Neural crest cell (in vitro differentiated cells): ENCODE measurements at regions not wholly inside any gene's neighbourhood (a gene's known extent, or its start where the extent isn't known, plus 50 kb on each side); places are given as distances from the start of the nearest gene placed in this dataset.
"Not testable (repeated sequence)": the region's sequence is repeated elsewhere in the genome, so short reads cannot be mapped to it uniquely, and the experiment has no call there.

ENCODE experiments used
- DNase-seq: peaks from one replicate; pipeline ENCODE4 v3.0.0; 2021; ENCODE audit warnings: low read depth, mixed read lengths, low spot score
- H3K27ac Mint-ChIP-seq: one replicate; pipeline ENCODE4 v1.8.0; 2021; ENCODE audit warnings: mild to moderate bottlenecking, mixed read lengths; ENCODE audit not compliant: unreplicated experiment
- H3K27me3 Mint-ChIP-seq: 2 replicates; pipeline ENCODE4 v1.8.0; 2021; ENCODE audit warnings: low read depth, mild to moderate bottlenecking, mixed read lengths
- H3K36me3 Mint-ChIP-seq: 2 replicates; pipeline ENCODE4 v1.8.0; 2021; ENCODE audit warnings: low read depth, mild to moderate bottlenecking, mixed read lengths
- H3K4me1 Mint-ChIP-seq: 2 replicates; pipeline ENCODE4 v1.8.0; 2021; ENCODE audit warnings: mixed read lengths
- H3K4me3 Mint-ChIP-seq: one replicate; pipeline ENCODE4 v1.8.0; 2021; ENCODE audit warnings: mild to moderate bottlenecking, mixed read lengths
- H3K9me3 Mint-ChIP-seq: 2 replicates; pipeline ENCODE4 v1.8.0; 2021; ENCODE audit warnings: mixed read lengths
- CTCF ChIP-seq: fragments of 200-600 bp; sonication (generic); conservative IDR thresholded peaks from 2 replicates; pipeline ENCODE4 v1.5.0; 2021; ENCODE audit warnings: antibody characterized with exemption, mild to moderate bottlenecking

DNA sequence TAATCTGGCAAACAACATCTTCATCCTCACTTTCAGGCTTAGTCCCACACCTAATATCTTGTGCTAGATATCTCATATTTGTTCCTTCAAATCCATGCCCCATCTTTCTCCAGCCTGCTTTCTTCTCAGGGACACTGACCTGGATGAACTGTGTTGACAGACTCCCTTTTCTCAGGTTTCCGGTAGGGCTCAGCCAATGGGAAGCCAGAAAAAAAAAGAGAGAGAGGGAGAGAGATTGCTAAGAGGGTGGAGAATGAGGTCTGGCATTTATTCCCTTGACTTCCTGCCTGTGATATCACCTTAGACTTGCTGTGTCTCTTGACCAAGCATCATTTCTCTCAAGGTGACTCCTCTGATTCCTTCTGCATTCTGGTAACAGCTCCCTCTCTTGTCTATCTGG lies 145.6 kb upstream of the ABI3BP start:
- no peak overlapping the region for H3K4me3 Mint-ChIP-seq

GRCh38 chr3:101134331-101134730 lies 141.1 kb upstream of the ABI3BP start:
- no peak overlapping the region for H3K27ac Mint-ChIP-seq

More for the DNA sequence above, 145.6 kb upstream of the ABI3BP start:
- no peak for TF ChIP-seq CTCF
- H3K27me3 Mint-ChIP-seq: no peaks in the 10 kb centered on the region
- no peaks in the 10 kb centered on the region for H3K9me3 Mint-ChIP-seq
- no peak for DNase-seq
- no peaks in the 10 kb centered on the region for H3K4me1 Mint-ChIP-seq
- no peaks in the 10 kb centered on the region for H3K36me3 Mint-ChIP-seq
- H3K27ac Mint-ChIP-seq: no peak overlapping the region

DNA sequence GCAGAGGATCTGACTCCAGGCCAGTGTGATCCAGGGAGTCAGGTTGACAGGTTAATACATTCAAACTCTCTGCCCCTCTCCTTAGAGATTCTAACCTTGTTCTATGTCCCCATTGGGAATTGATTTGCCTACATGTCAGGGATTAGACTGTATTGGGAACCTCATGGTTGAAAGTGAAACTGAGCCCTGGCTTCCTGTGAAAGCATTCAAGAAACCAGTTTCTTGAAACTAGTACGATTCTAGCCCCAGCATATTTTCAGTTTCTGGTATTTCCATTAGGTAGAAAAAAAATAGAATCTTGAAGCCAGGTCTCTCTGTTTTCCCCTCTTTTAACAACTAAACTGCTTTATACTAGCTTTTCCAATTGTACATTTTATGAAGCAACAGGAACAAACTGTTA lies 140.4 kb upstream of the ABI3BP start:
- Mint-ChIP-seq H3K36me3 (no peaks in the 10 kb centered on the region), H3K9me3 (no peaks in the 10 kb centered on the region), H3K4me3 (no peak overlapping the region)

More at GRCh38 chr3:101134331-101134730, 141.1 kb upstream of the ABI3BP start:
- Mint-ChIP-seq H3K4me3 (no peak overlapping the region), H3K36me3 (no peaks in the 10 kb centered on the region), H3K4me1 (no peaks in the 10 kb centered on the region), H3K27me3 (no peaks in the 10 kb centered on the region), H3K9me3 (no peaks in the 10 kb centered on the region)
- DNase-seq: no peak
- no peak for TF ChIP-seq CTCF

DNA sequence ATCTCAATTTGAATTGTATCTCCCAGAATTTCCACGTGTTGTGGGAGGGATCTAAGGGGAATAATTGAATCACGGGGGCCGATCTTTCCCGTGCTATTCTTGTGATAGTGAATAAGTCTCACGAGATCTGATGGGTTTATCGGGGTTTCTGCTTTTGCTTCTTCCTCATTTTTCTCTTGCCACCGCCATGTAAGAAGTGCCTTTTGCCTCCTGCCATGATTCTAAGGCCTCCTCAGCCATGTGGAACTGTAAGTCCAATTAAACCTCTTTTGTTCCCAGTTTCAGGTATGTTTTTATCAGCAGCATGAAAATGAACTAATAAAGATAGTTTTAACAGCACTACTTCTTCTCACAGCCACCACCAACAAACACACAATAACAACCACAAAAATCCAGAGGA lies 140.0 kb upstream of the ABI3BP start:
- not testable (repeated sequence) for H3K27ac Mint-ChIP-seq, H3K4me1 Mint-ChIP-seq, DNase-seq, H3K27me3 Mint-ChIP-seq, H3K4me3 Mint-ChIP-seq, H3K9me3 Mint-ChIP-seq, H3K36me3 Mint-ChIP-seq

More for the DNA sequence above, 140.4 kb upstream of the ABI3BP start:
- no peak for DNase-seq
- no peak overlapping the region for H3K27ac Mint-ChIP-seq
- no peaks in the 10 kb centered on the region for H3K4me1 Mint-ChIP-seq
- no peak for TF ChIP-seq CTCF
- no peaks in the 10 kb centered on the region for H3K27me3 Mint-ChIP-seq

- TF ChIP-seq CTCF: no peak
- Mint-ChIP-seq H3K4me1 (no peaks in the 10 kb centered on the region), H3K4me3 (no peak overlapping the region), H3K36me3 (no peaks in the 10 kb centered on the region), H3K9me3 (no peaks in the 10 kb centered on the region), H3K27me3 (peaks cover 17% of the 10 kb centered on the region), H3K27ac (no peak overlapping the region)
- DNase-seq: no peak
Observed at GRCh38 chr3:101131767-101132166, 138.5 kb upstream of the ABI3BP start.

- no peaks in the 10 kb centered on the region for H3K4me1 Mint-ChIP-seq
- no peaks in the 10 kb centered on the region for H3K9me3 Mint-ChIP-seq
- H3K27me3 Mint-ChIP-seq: peaks cover 35% of the 10 kb centered on the region
- H3K4me3 Mint-ChIP-seq: no peak overlapping the region
- H3K27ac Mint-ChIP-seq: no peak overlapping the region
- no peak for TF ChIP-seq CTCF
- H3K36me3 Mint-ChIP-seq: no peaks in the 10 kb centered on the region
- DNase-seq: no peak
Observed at GRCh38 chr3:101128786-101129185, 135.6 kb upstream of the ABI3BP start.
